Keratinocyte (primary cell): ENCODE measurements at regions not wholly inside any gene's neighbourhood (a gene's known extent, or its start where the extent isn't known, plus 50 kb on each side); places are given as distances from the start of the nearest gene placed in this dataset.

ENCODE experiments used
- EZH2 ChIP-seq: IDR thresholded peaks from one replicate; pipeline ENCODE4 v1.6.1; 2012; ENCODE audit warnings: inconsistent platforms, mild to moderate bottlenecking, low read length, moderate library complexity
- TF ChIP-seq, protein P1 (sequence below), 3 experiments: IDR thresholded peaks in 1 of 3; conservative IDR thresholded peaks in 1 of 3; optimal IDR thresholded peaks in 1 of 3; 2 replicates in 2 of 3; 3 replicates in 1 of 3; pipeline versions ENCODE3 to v1.5.1; 2011; ENCODE audit warnings: low read length in 3 of 3, mild to moderate bottlenecking in 3 of 3, moderate library complexity in 2 of 3, control low read depth in 1 of 3, inconsistent platforms in 1 of 3; ENCODE audit not compliant: insufficient read depth in 2 of 3; ENCODE audit errors: extremely low read depth in 1 of 3

GRCh38 chr16:66254751-66255150, 111.7 kb upstream of the CDH5 start:
- TF ChIP-seq, protein P1, sequence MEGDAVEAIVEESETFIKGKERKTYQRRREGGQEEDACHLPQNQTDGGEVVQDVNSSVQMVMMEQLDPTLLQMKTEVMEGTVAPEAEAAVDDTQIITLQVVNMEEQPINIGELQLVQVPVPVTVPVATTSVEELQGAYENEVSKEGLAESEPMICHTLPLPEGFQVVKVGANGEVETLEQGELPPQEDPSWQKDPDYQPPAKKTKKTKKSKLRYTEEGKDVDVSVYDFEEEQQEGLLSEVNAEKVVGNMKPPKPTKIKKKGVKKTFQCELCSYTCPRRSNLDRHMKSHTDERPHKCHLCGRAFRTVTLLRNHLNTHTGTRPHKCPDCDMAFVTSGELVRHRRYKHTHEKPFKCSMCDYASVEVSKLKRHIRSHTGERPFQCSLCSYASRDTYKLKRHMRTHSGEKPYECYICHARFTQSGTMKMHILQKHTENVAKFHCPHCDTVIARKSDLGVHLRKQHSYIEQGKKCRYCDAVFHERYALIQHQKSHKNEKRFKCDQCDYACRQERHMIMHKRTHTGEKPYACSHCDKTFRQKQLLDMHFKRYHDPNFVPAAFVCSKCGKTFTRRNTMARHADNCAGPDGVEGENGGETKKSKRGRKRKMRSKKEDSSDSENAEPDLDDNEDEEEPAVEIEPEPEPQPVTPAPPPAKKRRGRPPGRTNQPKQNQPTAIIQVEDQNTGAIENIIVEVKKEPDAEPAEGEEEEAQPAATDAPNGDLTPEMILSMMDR (optimal IDR thresholded peaks at IDR 0.05 in 1 of 3, IDR thresholded peaks at IDR 0.05 in 1 of 3, conservative IDR thresholded peaks at IDR 0.05 in 1 of 3; ENCODE audit: extremely low read depth in 1 of 3, insufficient read depth in 2 of 3, low read length in 3 of 3) = no peak
- TF ChIP-seq EZH2 = no peak
